Esophagus squamous epithelium (tissue), 4 donors: ENCODE measurements at regions not wholly inside any gene's neighbourhood (a gene's known extent, or its start where the extent isn't known, plus 50 kb on each side); places are given as distances from the start of the nearest gene placed in this dataset.

ENCODE experiments used
- POLR2A ChIP-seq, 4 donors: fragments of 450-650 bp; IDR thresholded peaks; one replicate each; pipeline ENCODE4 v1.6.1; 2017; ENCODE audit warnings: antibody characterized with exemption in 4 of 4, mild to moderate bottlenecking in 4 of 4, moderate library complexity in 3 of 4
- TF ChIP-seq, protein P1 (sequence below), 6 experiments: fragments of 450-650 bp in 4 of 6; fragments of 200-600 bp in 2 of 6; sonication (generic) in 2 of 6; IDR thresholded peaks; one replicate each; pipeline ENCODE4 v1.5.1; 2016 to 2019; ENCODE audit warnings: antibody characterized with exemption in 6 of 6, mild to moderate bottlenecking in 4 of 6, moderate library complexity in 4 of 6

DNA sequence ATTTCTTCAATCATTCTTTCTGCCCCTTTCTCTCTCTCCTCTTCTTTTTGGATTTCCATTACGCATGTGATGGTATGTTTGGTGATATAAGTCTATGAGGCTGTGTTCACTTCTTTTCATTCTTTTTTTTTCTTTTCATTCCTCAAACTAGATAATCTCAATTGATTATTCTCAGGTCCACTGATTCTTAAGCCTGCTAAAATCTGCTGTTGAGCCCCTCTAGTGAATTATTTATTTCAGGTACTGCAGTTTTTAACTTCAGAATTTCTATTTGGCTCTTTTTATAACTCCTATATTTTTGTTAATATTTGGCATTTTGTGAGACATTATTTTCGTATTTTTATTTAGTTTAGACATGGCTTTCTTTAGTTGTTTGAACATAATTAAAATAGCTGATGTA lies 671.3 kb upstream of the NECTIN3 start:
- TF ChIP-seq POLR2A (IDR thresholded peaks at IDR 0.05) = no peak
- TF ChIP-seq, protein P1, sequence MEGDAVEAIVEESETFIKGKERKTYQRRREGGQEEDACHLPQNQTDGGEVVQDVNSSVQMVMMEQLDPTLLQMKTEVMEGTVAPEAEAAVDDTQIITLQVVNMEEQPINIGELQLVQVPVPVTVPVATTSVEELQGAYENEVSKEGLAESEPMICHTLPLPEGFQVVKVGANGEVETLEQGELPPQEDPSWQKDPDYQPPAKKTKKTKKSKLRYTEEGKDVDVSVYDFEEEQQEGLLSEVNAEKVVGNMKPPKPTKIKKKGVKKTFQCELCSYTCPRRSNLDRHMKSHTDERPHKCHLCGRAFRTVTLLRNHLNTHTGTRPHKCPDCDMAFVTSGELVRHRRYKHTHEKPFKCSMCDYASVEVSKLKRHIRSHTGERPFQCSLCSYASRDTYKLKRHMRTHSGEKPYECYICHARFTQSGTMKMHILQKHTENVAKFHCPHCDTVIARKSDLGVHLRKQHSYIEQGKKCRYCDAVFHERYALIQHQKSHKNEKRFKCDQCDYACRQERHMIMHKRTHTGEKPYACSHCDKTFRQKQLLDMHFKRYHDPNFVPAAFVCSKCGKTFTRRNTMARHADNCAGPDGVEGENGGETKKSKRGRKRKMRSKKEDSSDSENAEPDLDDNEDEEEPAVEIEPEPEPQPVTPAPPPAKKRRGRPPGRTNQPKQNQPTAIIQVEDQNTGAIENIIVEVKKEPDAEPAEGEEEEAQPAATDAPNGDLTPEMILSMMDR (IDR thresholded peaks at IDR 0.05) = no peak
